Cardiac fibroblast (primary cell): ENCODE measurements at regions not wholly inside any gene's neighbourhood (a gene's known extent, or its start where the extent isn't known, plus 50 kb on each side); places are given as distances from the start of the nearest gene placed in this dataset.
"Not testable (repeated sequence)": the region's sequence is repeated elsewhere in the genome, so short reads cannot be mapped to it uniquely, and the experiment has no call there.

Experiments
- DNase-seq, 2 donors: peaks; one replicate each; pipeline versions ENCODE4 v3.0.0 to v3.0.0-alpha.2; 2010; ENCODE audit warnings: low read depth in 2 of 2
- H3K4me3 ChIP-seq, 2 donors: replicated peaks in 1 of 2; 1 replicate in 1 of 2; 2 replicates in 1 of 2; pipeline ENCODE4 v1.5.1; 2011; ENCODE audit warnings: low read depth in 2 of 2, low read length in 2 of 2, mild to moderate bottlenecking in 2 of 2, moderate library complexity in 1 of 2
- CTCF ChIP-seq: IDR thresholded peaks from one replicate; pipeline ENCODE4 v1.5.1; 2011; ENCODE audit warnings: low read depth, mild to moderate bottlenecking, low read length, inconsistent platforms

- H3K4me3 ChIP-seq: no peak overlapping the region
- no peak for DNase-seq
- TF ChIP-seq CTCF: no peak
These were observed 876.0 kb downstream of the FSTL5 start for GRCh38 chr4:161287678-161288352.

- no peak for TF ChIP-seq CTCF
- no peak for DNase-seq
- no peak overlapping the region for H3K4me3 ChIP-seq
These were observed 878.3 kb downstream of the FSTL5 start for GRCh38 chr4:161285461-161285860.

DNA sequence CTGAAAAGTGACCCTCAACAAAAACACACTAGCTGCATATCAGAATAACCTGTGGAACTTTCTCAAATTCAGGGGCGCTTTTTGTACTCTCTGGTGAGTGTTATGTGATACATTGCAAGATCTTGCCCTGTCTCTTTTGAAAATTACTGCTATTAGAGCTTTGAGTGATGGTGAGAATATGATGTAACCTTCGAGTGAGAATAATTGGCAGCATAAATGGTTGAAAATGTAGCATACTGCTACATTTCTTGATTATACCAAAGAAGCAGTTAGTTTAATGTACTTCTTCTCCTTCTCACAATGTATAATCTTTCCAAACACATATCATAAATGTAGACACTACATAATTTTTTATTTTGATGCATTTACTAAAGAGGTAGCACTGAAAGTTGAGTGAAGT, 882.9 kb downstream of the FSTL5 start:
- no peak for DNase-seq
- no peak overlapping the region for H3K4me3 ChIP-seq
- TF ChIP-seq CTCF: no peak

DNA sequence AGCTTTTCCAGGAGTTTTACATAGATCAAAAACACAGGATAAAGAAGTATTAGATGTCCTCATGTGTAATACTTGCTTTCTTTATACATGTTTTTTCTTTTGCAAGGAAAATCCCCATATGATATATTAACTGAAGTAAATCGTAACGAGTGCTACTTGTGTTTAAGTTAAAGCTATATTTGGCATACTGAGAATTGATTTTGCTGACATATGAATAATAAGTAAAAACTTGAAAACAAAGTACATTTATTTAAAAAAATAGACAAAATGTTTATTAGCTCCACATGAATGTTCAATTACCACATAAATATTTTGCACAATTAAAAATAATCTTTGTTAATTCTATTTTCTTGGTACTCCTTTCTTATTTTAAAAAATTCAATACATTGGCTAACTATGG, 884.7 kb downstream of the FSTL5 start:
- no peak overlapping the region for H3K4me3 ChIP-seq
- DNase-seq: no peak
- no peak for TF ChIP-seq CTCF

GRCh38 chr4:161277150-161277787, 886.5 kb downstream of the FSTL5 start:
- DNase-seq, H3K4me3 ChIP-seq: not testable (repeated sequence)

GRCh38 chr4:161273607-161274006, 890.2 kb downstream of the FSTL5 start:
- DNase-seq: no peak
- H3K4me3 ChIP-seq: no peak overlapping the region
- TF ChIP-seq CTCF: no peak

- no peak for DNase-seq
- H3K4me3 ChIP-seq: no peak overlapping the region
- no peak for TF ChIP-seq CTCF
These were observed 903.0 kb downstream of the FSTL5 start for GRCh38 chr4:161260819-161261218.
